ENCODE measurements at regions not wholly inside any gene's neighbourhood (a gene's known extent, or its start where the extent isn't known, plus 50 kb on each side); places are given as distances from the start of the nearest gene placed in this dataset.

DNA sequence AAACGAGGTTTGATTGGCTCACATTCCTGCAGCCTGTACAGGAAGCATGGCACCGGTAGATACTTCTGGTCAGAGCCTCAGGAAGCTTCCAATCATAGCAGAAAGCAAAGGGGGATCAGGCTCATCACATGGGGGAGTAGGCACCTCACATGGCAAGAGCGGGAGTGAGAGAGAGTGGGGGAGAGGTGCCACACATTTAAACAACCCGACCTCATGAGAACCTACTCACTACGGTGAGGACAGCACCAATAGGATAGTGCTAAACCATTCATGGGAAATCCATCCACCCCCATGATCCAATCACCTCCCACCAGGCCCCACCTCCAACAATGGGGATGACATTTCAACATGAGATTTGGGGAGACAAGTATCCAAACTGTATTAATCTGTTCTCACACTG lies 105.8 kb downstream of the SOCS6 start:
- no peak for TF ChIP-seq CEBPB (IDR thresholded peaks at IDR 0.05; ENCODE audit: low read depth)
- no peak for TF ChIP-seq POLR2A (IDR thresholded peaks at IDR 0.05; ENCODE audit: borderline replicate concordance, extremely low read depth, insufficient read depth, insufficient read length)
- TF ChIP-seq, protein P1, sequence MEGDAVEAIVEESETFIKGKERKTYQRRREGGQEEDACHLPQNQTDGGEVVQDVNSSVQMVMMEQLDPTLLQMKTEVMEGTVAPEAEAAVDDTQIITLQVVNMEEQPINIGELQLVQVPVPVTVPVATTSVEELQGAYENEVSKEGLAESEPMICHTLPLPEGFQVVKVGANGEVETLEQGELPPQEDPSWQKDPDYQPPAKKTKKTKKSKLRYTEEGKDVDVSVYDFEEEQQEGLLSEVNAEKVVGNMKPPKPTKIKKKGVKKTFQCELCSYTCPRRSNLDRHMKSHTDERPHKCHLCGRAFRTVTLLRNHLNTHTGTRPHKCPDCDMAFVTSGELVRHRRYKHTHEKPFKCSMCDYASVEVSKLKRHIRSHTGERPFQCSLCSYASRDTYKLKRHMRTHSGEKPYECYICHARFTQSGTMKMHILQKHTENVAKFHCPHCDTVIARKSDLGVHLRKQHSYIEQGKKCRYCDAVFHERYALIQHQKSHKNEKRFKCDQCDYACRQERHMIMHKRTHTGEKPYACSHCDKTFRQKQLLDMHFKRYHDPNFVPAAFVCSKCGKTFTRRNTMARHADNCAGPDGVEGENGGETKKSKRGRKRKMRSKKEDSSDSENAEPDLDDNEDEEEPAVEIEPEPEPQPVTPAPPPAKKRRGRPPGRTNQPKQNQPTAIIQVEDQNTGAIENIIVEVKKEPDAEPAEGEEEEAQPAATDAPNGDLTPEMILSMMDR (IDR thresholded peaks at IDR 0.05 in 2 of 3, conservative IDR thresholded peaks at IDR 0.05 in 1 of 3; ENCODE audit: borderline replicate concordance in 1 of 3, insufficient read depth in 1 of 3, low read depth in 2 of 3, low read length in 2 of 3) = no peak
- TF ChIP-seq ZFX (IDR thresholded peaks at IDR 0.05) = no peak
- TF ChIP-seq, protein P2, sequence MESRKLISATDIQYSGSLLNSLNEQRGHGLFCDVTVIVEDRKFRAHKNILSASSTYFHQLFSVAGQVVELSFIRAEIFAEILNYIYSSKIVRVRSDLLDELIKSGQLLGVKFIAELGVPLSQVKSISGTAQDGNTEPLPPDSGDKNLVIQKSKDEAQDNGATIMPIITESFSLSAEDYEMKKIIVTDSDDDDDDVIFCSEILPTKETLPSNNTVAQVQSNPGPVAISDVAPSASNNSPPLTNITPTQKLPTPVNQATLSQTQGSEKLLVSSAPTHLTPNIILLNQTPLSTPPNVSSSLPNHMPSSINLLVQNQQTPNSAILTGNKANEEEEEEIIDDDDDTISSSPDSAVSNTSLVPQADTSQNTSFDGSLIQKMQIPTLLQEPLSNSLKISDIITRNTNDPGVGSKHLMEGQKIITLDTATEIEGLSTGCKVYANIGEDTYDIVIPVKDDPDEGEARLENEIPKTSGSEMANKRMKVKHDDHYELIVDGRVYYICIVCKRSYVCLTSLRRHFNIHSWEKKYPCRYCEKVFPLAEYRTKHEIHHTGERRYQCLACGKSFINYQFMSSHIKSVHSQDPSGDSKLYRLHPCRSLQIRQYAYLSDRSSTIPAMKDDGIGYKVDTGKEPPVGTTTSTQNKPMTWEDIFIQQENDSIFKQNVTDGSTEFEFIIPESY (IDR thresholded peaks at IDR 0.05; ENCODE audit: extremely low read depth, insufficient replicate concordance, low read length) = no peak
- TF ChIP-seq, protein P3, sequence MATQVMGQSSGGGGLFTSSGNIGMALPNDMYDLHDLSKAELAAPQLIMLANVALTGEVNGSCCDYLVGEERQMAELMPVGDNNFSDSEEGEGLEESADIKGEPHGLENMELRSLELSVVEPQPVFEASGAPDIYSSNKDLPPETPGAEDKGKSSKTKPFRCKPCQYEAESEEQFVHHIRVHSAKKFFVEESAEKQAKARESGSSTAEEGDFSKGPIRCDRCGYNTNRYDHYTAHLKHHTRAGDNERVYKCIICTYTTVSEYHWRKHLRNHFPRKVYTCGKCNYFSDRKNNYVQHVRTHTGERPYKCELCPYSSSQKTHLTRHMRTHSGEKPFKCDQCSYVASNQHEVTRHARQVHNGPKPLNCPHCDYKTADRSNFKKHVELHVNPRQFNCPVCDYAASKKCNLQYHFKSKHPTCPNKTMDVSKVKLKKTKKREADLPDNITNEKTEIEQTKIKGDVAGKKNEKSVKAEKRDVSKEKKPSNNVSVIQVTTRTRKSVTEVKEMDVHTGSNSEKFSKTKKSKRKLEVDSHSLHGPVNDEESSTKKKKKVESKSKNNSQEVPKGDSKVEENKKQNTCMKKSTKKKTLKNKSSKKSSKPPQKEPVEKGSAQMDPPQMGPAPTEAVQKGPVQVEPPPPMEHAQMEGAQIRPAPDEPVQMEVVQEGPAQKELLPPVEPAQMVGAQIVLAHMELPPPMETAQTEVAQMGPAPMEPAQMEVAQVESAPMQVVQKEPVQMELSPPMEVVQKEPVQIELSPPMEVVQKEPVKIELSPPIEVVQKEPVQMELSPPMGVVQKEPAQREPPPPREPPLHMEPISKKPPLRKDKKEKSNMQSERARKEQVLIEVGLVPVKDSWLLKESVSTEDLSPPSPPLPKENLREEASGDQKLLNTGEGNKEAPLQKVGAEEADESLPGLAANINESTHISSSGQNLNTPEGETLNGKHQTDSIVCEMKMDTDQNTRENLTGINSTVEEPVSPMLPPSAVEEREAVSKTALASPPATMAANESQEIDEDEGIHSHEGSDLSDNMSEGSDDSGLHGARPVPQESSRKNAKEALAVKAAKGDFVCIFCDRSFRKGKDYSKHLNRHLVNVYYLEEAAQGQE (IDR thresholded peaks at IDR 0.05; ENCODE audit: low read depth) = no peak
- TF ChIP-seq EZH2phosphoT487 (IDR thresholded peaks at IDR 0.05; ENCODE audit: borderline replicate concordance) = no peak
- TF ChIP-seq SIN3A (IDR thresholded peaks at IDR 0.05; ENCODE audit: low read depth) = no peak
- TF ChIP-seq SP1 (IDR thresholded peaks at IDR 0.05; ENCODE audit: low read depth) = no peak
- no peak for TF ChIP-seq EZH2 (IDR thresholded peaks at IDR 0.05)

All from HCT116 (cell line).